Hypothalamus (tissue), 51 donors: ENCODE measurements at regions not wholly inside any gene's neighbourhood (a gene's known extent, or its start where the extent isn't known, plus 50 kb on each side); places are given as distances from the start of the nearest gene placed in this dataset.
"Not testable (repeated sequence)": the region's sequence is repeated elsewhere in the genome, so short reads cannot be mapped to it uniquely, and the experiment has no call there.

ENCODE experiments used
- DNase-seq, 51 donors: peaks; one replicate each; lab custom pipeline; 2025; lab: John Stamatoyannopoulos, UW

DNA sequence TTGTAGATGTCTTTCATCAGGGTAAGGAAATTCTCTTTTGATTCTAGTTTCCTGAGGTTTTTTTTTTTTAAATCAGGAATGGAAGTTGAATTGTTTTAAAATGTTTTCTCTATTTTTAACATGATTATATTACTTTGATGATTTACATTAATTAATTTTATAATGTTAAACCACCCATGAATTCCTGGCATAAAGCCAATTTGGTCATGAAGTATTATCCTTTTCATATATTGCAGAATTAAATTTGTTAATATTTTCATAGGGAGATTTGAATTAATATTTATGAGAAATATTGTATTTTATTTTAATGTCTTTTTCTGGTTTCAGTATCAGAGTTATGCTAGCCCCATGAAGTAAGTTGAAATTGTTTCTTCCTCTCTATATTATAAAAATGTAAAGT is 144.6 kb downstream of the MAIP1 start:
- no peak for DNase-seq

DNA sequence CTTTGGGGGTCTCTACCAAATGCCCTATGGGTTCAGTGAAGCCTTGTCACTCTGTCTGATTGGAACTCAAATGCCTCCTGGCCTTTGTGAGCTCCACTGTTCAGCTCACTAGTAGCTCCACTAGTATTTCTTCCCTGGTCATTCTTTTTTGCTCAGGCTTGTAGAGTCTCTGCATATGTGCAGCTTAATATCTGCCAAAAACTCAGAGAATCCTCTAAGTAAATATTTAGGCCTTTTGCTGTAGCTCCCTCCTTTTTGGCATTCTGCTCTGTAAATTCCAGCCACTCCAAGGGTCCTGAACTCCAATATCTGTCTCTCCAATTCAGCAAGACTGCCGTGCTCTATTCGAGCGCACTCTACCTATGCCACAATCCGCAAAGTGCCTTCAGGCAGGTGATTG is 146.5 kb downstream of the MAIP1 start:
- no peak for DNase-seq

- DNase-seq, result no peak
Measured at GRCh38 chr2:200102971-200103370, 147.6 kb downstream of the MAIP1 start.

GRCh38 chr2:200104015-200104414 is 148.6 kb downstream of the MAIP1 start:
- DNase-seq, result no peak

- no peak for DNase-seq
Measured at GRCh38 chr2:200107514-200108217, 152.3 kb downstream of the MAIP1 start.

GRCh38 chr2:200109421-200109820 is 154.0 kb downstream of the MAIP1 start:
- DNase-seq, result no peak

- DNase-seq, result no peak
Measured at GRCh38 chr2:200110381-200110780, 155.0 kb downstream of the MAIP1 start.

GRCh38 chr2:200113016-200113799 is 157.8 kb downstream of the MAIP1 start:
- not testable (repeated sequence) for DNase-seq

DNA sequence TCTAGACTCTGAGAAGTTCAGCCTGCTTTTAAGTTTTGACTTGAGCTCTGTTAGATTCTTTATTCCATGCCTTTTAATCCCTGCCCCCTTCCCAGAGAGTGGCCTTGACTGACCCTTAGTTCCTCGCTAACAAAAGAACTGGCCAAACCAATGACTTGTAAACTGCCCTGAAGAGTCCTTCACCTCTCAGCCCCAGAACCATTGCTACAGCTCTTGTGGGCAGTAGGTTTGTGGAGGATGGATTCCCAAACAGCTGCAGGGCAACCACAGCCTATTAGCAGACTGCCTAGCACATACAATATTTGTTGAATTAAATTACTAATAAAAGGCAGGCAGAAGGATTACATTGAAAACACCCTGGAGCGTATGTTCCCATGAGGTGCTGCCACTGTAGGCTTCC is 163.9 kb downstream of the MAIP1 start:
- DNase-seq, result no peak

DNA sequence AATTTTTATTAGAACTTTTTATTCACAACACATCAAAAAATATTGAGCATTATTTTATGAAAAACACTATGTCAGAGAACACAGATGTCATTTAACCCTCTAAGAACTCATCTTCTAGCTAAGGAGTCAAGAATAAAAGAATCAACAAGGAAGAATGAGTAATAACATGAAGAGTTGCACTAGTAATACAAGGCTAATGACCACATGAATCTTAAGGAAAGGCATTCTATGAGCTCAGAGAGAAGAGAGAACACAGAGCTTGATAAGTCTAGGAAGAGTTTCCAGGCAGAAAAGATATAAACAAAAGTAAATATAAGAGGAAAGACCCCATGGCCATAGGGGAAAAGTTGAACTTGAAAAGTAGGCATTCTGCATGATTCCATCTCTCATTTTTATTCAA is 166.5 kb downstream of the MAIP1 start:
- no peak for DNase-seq

DNA sequence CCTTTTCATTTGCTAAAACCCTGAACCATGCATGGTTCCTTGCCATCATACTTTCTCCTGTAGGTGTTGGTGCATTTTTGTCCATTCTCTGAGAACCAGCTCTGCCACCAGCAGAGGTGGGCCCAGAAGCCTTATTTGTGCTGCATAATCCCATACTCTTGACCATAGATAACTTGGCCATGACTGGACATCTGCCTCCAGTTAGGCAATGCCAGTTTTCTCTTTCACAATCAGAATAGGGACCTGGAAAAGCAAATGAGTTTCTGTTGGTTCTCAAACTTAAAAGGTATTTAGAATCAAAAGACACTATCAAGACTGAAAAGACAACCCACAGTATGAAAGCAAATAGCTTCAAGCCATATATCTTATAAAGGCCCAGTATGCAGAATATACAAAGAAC is 167.3 kb downstream of the MAIP1 start:
- no peak for DNase-seq

- not testable (repeated sequence) for DNase-seq
Measured at GRCh38 chr2:200124665-200125368, 169.4 kb downstream of the MAIP1 start.

GRCh38 chr2:200125444-200126284 is 170.3 kb downstream of the MAIP1 start:
- no peak for DNase-seq

DNA sequence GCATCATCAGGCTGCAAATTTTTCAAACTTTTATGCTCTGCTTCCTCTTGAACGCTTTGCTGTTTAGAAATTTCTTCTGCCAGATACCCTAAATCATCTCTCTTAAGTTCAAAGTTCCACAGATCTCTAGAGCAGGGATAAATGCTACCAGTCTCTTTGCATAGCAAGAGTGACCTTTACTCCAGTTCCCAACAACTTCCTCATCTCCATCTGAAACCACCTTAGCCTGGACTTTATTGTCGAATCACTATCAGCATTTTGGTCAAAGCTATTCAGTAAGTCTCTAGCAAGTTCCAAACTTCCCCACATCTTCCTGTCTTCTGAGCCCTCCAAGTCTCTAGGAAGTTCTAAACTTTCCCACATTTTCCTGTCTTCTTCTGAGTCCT is 170.9 kb downstream of the MAIP1 start:
- not testable (repeated sequence) for DNase-seq

GRCh38 chr2:200126680-200127079 is 171.3 kb downstream of the MAIP1 start:
- not testable (repeated sequence) for DNase-seq

DNA sequence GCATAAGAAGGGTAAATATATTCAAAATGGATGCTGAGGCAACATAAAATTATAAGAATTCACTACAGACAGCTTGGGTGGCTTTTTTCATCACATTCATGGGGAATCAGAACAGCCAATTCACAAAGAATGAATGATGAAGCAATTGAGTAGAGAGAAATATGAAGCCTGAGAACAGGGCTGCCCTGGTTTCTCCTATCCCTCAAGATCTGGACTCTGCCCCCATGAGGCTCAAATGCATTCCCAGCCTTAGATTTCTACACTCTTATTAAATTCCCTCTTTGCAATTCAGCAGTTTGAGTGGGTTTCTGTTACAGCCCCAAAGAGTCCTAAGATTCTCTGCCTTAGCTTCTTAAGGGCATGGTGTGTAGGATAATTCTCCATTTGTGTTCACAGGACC is 172.5 kb downstream of the MAIP1 start:
- DNase-seq, result no peak

- DNase-seq, result no peak
Measured at GRCh38 chr2:200128296-200128695, 172.9 kb downstream of the MAIP1 start.

GRCh38 chr2:200129721-200130462 is 174.5 kb downstream of the MAIP1 start:
- DNase-seq, result no peak

- DNase-seq, result no peak
Measured at GRCh38 chr2:200130762-200131166, 175.4 kb downstream of the MAIP1 start.

DNA sequence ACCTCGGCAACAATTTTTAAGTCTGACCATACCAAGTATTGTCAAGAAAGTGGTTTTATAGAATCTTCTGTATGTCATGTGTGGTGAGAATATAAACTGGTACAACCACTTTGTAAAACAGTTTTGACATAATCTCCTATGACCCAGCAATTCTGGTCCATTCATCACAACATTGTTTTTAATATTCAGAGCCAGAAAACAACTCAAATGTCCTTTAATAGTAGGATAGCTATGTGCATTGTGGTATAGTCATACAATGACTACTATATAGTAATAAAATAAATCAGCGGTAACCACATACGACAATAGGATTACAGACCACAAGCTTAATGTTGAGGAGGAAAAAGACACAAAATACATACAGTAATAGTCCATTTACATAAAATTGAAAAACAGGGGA is 175.2 kb upstream of the SPATS2L start:
- DNase-seq, result no peak
